Esophagus muscularis mucosa (tissue), 4 donors: ENCODE measurements at regions not wholly inside any gene's neighbourhood (a gene's known extent, or its start where the extent isn't known, plus 50 kb on each side); places are given as distances from the start of the nearest gene placed in this dataset.

Experiments
- CTCF ChIP-seq, 3 experiments: fragments of 200-600 bp in 2 of 3; fragments of 450-650 bp in 1 of 3; sonication (generic) in 2 of 3; IDR thresholded peaks; one replicate each; pipeline ENCODE4 v1.5.1; 2017 to 2019; ENCODE audit warnings: antibody characterized with exemption in 3 of 3, mild to moderate bottlenecking in 2 of 3, moderate library complexity in 1 of 3
- EP300 ChIP-seq: sonication (generic); formaldehyde crosslinking; IDR thresholded peaks from one replicate; pipeline ENCODE4 v1.6.1; 2017; ENCODE audit warnings: antibody characterized with exemption
- POLR2A ChIP-seq: fragments of 450-650 bp; IDR thresholded peaks from one replicate; pipeline ENCODE4 v1.6.1; 2017; ENCODE audit warnings: antibody characterized with exemption, moderate library complexity, mild to moderate bottlenecking, low read depth
- POLR2AphosphoS5 ChIP-seq, 2 donors: sonication (generic); formaldehyde crosslinking; IDR thresholded peaks; one replicate each; pipeline ENCODE4 v1.6.1; 2017; ENCODE audit warnings: antibody characterized with exemption in 2 of 2

GRCh38 chr5:165903835-165904234, 2387.6 kb upstream of the WWC1 start:
- TF ChIP-seq CTCF (IDR thresholded peaks at IDR 0.05) (no peak), POLR2AphosphoS5 (IDR thresholded peaks at IDR 0.05) (no peak), POLR2A (no peak), EP300 (no peak)
